GM21825 (cell line): ENCODE measurements at regions not wholly inside any gene's neighbourhood (a gene's known extent, or its start where the extent isn't known, plus 50 kb on each side); places are given as distances from the start of the nearest gene placed in this dataset.

ENCODE experiments used
- ATAC-seq: cut with Tn5 transposase; IDR thresholded peaks from one replicate; pipeline ENCODE4 v1.9.1; 2021; ENCODE audit warnings: mild to moderate bottlenecking, moderate library complexity; ENCODE audit not compliant: unreplicated experiment

DNA sequence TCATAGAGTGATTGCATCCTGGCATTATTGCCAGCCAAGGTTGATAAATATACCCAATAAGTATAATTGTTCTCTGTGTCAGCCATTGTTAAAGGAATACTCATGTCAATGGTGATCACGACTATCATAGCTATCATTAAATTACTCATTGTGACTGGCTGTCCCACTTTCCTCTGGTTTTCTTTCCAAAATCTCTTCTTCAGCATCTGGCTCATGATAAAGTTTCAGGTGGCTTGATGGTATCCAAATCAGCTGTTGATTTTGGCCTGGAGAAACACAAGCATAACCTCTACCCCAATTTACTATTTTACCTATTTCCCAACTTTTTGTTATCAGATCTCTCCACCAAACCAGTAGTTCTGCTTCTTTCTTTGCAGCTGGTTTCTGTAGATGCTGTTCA is 67.1 kb upstream of the SPIN2A start:
- no peak for ATAC-seq

DNA sequence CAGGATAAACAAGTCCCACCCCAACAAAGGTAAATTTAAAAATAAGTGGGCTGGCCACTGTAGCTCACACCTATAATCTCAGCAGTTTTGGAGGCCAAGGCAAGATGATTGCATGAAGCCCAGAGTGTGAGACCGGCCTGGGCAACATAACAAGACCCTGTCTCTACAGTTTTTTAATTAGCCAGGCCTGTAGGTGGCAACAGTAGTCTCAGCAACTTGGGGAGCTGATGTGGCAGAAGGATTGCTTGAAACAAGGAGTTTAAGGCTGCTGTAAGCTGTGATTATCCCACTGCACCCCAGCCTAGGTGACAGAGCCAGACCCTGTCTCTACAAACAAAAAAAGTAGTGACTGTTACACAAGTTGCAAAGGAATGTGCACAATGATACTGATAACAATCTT is 74.6 kb upstream of the FAAH2 start:
- no peak for ATAC-seq

DNA sequence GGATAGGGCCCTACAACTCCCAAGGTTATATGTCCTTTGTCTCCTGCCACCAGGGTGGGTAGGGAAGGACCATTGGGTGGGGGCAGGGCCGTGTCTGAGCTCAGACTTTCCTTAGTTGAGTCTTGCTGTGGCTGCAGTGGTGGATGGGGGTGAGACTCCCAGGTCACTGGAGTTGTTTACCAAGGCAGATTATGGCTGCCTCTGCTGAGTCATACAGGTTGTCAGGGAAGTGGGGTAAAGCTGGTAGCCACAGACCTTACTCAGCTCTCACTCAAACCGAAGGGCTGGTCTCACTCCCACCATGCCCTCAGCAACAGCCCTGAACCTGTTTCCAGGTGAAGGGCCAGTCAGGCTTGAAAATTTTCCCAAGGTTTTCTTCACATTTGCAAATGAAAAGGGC is 58.8 kb upstream of the FAAH2 start:
- no peak for ATAC-seq

DNA sequence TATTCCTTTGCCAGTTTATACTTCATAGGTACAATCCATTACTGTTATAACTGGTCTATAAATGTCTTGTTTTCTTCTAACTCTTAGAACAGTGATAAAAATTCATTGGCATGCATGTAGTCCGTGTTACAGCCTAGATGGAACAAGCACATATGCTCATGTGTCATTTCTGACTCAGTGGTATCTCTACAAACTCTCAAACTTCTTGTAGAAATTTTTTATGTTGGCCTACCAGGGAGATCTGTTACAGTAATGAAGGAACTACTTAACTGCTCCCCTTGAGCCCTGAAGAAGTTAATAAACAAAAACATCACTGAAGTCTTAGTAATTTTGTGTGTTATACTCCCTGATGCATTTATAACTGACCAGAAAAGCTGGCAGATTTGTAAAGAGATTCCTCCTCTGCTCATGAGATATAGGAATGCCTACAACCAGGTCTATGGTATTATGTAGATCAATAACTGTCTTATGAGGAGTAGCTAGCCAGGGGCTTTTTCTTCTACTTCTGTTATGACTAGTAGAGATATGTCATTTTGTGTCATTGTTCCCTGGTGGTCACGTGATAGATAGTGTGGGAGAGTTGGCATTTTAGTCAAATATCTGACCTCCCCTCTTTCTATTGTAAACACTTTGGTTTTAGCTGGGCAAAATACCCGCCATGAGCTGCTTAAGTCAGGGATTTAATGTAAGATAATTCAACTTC is 53.7 kb upstream of the FAAH2 start:
- ATAC-seq = peak; percentile 73
